GM12878 (cell line): ENCODE measurements at regions not wholly inside any gene's neighbourhood (a gene's known extent, or its start where the extent isn't known, plus 50 kb on each side); places are given as distances from the start of the nearest gene placed in this dataset.

Experiments used
- CREM ChIP-seq: IDR thresholded peaks from 2 replicates; pipeline ENCODE4 v1.6.1; 2014; ENCODE audit warnings: antibody characterized with exemption, low read depth
- EP300 ChIP-seq, 2 experiments: fragments of 150-350 bp in 1 of 2; IDR thresholded peaks; 2 replicates each; pipeline ENCODE4 v1.6.1; 2011 to 2012; ENCODE audit warnings: low read depth in 2 of 2, low read length in 2 of 2, borderline replicate concordance in 1 of 2, improper control_type of control experiment in 1 of 2, inconsistent platforms in 1 of 2; ENCODE audit not compliant: control insufficient read depth in 1 of 2
- ESRRA ChIP-seq: IDR thresholded peaks from 2 replicates; pipeline ENCODE4 v1.6.1; 2012; ENCODE audit warnings: mild to moderate bottlenecking, low read length, improper control_type of control experiment
- GATAD2B ChIP-seq: fragments of 450-650 bp; conservative IDR thresholded peaks from 2 replicates; pipeline ENCODE4 v1.6.1; 2017; ENCODE audit warnings: low read depth, mild to moderate bottlenecking, moderate library complexity
- HDAC6 ChIP-seq: fragments of 200-600 bp; sonication (generic); IDR thresholded peaks from one replicate; pipeline ENCODE4 v1.8.0; 2017; ENCODE audit warnings: antibody characterized with exemption; ENCODE audit not compliant: unreplicated experiment
- HDGF ChIP-seq: fragments of 450-650 bp; IDR thresholded peaks from 2 replicates; pipeline ENCODE4 v1.6.1; 2016; ENCODE audit warnings: antibody characterized with exemption
- IRF4 ChIP-seq: IDR thresholded peaks from 2 replicates; pipeline ENCODE4 v1.6.1; 2011; ENCODE audit warnings: low read depth, low read length
- NFYA ChIP-seq: IDR thresholded peaks from 2 replicates; pipeline ENCODE4 v1.6.1; 2011; ENCODE audit warnings: low read depth, mild to moderate bottlenecking, low read length, improper control_type of control experiment, borderline replicate concordance
- PML ChIP-seq: IDR thresholded peaks from 2 replicates; pipeline ENCODE4 v1.6.1; 2012; ENCODE audit warnings: low read length, inconsistent platforms
- RAD21 ChIP-seq: IDR thresholded peaks from 2 replicates; pipeline ENCODE4 v1.6.1; 2011; ENCODE audit warnings: mild to moderate bottlenecking, low read depth, low read length, moderate library complexity; ENCODE audit not compliant: insufficient read depth
- SMC3 ChIP-seq: IDR thresholded peaks from 2 replicates; pipeline ENCODE4 v1.6.1; 2011; ENCODE audit warnings: low read length, improper control_type of control experiment, borderline replicate concordance
- SP1 ChIP-seq: IDR thresholded peaks from one replicate; pipeline ENCODE4 v1.6.1; 2011; ENCODE audit warnings: low read depth, low read length
- SREBF2 ChIP-seq: IDR thresholded peaks from 2 replicates; pipeline ENCODE4 v1.6.1; 2012; ENCODE audit warnings: mild to moderate bottlenecking, low read length
- SUPT20H ChIP-seq: IDR thresholded peaks from 2 replicates; pipeline ENCODE4 v1.6.1; 2011; ENCODE audit warnings: low read depth, mild to moderate bottlenecking, low read length, moderate library complexity, borderline replicate concordance; ENCODE audit not compliant: control insufficient read depth
- WRNIP1 ChIP-seq: IDR thresholded peaks from 2 replicates; pipeline ENCODE4 v1.6.1; 2011; ENCODE audit warnings: low read depth, low read length, improper control_type of control experiment, borderline replicate concordance
- ZNF217 ChIP-seq: fragments of 450-650 bp; IDR thresholded peaks from 2 replicates; pipeline ENCODE4 v1.6.1; 2017; ENCODE audit warnings: antibody characterized with exemption, mild to moderate bottlenecking
- ZNF622 ChIP-seq: fragments of 450-650 bp; IDR thresholded peaks from 2 replicates; pipeline ENCODE4 v1.6.1; 2017; ENCODE audit warnings: mild to moderate bottlenecking, inconsistent platforms
- TF ChIP-seq, protein P1 (sequence below): fragments of 450-650 bp; IDR thresholded peaks from 2 replicates; pipeline ENCODE4 v1.6.1; 2017; ENCODE audit warnings: mild to moderate bottlenecking, moderate library complexity
- TF ChIP-seq, protein P2 (sequence below): IDR thresholded peaks from 2 replicates; pipeline ENCODE4 v1.6.1; 2012; ENCODE audit warnings: mild to moderate bottlenecking, low read depth, low read length
- TF ChIP-seq, protein P3 (sequence below): fragments of 450-650 bp; conservative IDR thresholded peaks from 2 replicates; pipeline ENCODE4 v1.6.1; 2017; ENCODE audit warnings: mild to moderate bottlenecking, moderate library complexity

DNA sequence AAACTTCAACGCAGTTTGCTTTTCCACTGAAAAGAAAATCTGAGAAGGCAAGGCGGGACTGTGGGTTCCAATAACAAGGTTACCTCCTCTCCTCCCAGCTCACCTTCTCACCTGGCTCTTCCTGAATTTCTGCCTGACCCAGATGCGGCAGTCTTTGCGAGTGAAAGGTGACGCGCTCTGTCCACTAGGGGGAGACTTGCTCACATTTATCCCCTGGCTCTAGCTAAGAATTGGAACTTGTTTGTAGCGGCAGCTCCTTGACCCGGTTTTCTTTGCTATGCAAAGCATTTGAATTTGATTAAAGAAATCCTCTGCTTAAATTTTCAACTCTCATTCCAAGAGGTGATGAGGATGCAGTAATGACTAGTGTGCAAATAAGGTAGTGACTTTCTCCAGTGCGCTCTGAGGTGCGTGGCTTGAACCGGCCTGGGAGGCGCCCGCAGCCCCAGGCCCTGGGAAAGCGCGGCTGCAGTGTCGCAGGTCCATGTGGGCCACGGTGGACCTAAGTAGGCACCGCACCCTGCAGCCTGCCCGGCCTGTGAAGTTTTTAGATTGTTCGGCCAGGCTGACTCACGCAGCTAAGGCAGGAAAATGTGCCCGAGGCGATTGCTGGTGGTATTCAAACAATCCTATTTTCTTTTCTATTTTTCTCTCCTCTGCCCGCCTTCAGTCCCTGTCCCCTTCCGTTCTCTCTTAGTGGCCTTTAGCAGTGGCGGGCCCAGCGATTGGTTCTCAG lies 336.9 kb upstream of the NPSR1 start (continued):
- TF ChIP-seq, protein P1, sequence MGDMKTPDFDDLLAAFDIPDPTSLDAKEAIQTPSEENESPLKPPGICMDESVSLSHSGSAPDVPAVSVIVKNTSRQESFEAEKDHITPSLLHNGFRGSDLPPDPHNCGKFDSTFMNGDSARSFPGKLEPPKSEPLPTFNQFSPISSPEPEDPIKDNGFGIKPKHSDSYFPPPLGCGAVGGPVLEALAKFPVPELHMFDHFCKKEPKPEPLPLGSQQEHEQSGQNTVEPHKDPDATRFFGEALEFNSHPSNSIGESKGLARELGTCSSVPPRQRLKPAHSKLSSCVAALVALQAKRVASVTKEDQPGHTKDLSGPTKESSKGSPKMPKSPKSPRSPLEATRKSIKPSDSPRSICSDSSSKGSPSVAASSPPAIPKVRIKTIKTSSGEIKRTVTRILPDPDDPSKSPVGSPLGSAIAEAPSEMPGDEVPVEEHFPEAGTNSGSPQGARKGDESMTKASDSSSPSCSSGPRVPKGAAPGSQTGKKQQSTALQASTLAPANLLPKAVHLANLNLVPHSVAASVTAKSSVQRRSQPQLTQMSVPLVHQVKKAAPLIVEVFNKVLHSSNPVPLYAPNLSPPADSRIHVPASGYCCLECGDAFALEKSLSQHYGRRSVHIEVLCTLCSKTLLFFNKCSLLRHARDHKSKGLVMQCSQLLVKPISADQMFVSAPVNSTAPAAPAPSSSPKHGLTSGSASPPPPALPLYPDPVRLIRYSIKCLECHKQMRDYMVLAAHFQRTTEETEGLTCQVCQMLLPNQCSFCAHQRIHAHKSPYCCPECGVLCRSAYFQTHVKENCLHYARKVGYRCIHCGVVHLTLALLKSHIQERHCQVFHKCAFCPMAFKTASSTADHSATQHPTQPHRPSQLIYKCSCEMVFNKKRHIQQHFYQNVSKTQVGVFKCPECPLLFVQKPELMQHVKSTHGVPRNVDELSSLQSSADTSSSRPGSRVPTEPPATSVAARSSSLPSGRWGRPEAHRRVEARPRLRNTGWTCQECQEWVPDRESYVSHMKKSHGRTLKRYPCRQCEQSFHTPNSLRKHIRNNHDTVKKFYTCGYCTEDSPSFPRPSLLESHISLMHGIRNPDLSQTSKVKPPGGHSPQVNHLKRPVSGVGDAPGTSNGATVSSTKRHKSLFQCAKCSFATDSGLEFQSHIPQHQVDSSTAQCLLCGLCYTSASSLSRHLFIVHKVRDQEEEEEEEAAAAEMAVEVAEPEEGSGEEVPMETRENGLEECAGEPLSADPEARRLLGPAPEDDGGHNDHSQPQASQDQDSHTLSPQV: no peak
- TF ChIP-seq ZNF622 (no peak), ZNF217 (no peak), CREM (peak; percentile 28; the same call in 1 of the 2 replicates), HDGF (no peak), IRF4 (no peak), SUPT20H (no peak), GATAD2B (no peak), ESRRA (no peak), HDAC6 (no peak), EP300 (IDR thresholded peaks at IDR 0.05; ENCODE audit: borderline replicate concordance in 1 of 2, control insufficient read depth in 1 of 2, low read depth in 2 of 2, low read length in 2 of 2) (no peak), PML (no peak), SREBF2 (no peak), WRNIP1 (0 out of 2 replicates have a peak, but pooled peaks have one; percentile 31), NFYA (no peak), SP1 (no peak), SMC3 (peak; percentile 77), RAD21 (peak; percentile 79)
- TF ChIP-seq, protein P2, sequence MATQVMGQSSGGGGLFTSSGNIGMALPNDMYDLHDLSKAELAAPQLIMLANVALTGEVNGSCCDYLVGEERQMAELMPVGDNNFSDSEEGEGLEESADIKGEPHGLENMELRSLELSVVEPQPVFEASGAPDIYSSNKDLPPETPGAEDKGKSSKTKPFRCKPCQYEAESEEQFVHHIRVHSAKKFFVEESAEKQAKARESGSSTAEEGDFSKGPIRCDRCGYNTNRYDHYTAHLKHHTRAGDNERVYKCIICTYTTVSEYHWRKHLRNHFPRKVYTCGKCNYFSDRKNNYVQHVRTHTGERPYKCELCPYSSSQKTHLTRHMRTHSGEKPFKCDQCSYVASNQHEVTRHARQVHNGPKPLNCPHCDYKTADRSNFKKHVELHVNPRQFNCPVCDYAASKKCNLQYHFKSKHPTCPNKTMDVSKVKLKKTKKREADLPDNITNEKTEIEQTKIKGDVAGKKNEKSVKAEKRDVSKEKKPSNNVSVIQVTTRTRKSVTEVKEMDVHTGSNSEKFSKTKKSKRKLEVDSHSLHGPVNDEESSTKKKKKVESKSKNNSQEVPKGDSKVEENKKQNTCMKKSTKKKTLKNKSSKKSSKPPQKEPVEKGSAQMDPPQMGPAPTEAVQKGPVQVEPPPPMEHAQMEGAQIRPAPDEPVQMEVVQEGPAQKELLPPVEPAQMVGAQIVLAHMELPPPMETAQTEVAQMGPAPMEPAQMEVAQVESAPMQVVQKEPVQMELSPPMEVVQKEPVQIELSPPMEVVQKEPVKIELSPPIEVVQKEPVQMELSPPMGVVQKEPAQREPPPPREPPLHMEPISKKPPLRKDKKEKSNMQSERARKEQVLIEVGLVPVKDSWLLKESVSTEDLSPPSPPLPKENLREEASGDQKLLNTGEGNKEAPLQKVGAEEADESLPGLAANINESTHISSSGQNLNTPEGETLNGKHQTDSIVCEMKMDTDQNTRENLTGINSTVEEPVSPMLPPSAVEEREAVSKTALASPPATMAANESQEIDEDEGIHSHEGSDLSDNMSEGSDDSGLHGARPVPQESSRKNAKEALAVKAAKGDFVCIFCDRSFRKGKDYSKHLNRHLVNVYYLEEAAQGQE: no peak
- TF ChIP-seq, protein P3, sequence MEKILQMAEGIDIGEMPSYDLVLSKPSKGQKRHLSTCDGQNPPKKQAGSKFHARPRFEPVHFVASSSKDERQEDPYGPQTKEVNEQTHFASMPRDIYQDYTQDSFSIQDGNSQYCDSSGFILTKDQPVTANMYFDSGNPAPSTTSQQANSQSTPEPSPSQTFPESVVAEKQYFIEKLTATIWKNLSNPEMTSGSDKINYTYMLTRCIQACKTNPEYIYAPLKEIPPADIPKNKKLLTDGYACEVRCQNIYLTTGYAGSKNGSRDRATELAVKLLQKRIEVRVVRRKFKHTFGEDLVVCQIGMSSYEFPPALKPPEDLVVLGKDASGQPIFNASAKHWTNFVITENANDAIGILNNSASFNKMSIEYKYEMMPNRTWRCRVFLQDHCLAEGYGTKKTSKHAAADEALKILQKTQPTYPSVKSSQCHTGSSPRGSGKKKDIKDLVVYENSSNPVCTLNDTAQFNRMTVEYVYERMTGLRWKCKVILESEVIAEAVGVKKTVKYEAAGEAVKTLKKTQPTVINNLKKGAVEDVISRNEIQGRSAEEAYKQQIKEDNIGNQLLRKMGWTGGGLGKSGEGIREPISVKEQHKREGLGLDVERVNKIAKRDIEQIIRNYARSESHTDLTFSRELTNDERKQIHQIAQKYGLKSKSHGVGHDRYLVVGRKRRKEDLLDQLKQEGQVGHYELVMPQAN: no peak
